ENCODE measurements at regions not wholly inside any gene's neighbourhood (a gene's known extent, or its start where the extent isn't known, plus 50 kb on each side); places are given as distances from the start of the nearest gene placed in this dataset.

DNA sequence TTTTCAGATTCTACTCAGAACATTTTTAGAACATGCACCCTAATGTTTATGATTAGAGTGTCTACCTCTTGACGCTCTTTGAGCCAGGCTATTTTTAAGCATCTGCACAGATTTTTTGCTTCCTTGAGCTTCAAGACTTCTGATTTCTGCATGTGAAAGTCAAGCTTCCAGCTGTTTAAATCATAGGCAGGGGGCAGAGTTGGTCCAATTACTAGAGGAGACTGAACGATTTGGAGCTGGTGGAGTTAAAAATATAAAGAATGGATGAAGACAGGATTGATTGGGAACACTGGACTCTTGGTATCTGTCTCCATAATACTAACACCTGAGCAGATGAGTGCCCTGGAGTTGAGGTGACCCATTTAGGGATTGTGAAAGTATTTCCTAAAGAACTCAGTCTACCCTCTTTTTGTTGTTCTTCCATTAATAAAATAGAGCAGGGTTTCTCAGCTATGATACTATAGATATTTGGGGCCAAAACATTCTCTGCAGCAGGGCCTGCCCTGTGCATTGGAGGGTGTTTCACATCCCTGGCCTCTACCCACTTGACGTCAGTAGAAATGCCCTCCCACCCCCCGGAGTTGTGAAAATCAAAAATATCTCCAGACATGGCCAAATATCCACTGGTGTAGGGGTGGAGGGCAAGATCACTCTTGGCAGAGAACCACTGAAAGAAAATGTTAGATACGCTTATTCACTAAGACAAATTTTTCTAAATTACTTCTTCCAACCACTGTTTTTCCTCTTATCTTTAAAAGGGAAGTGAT lies 160.1 kb downstream of the COG6 start:
- Histone ChIP-seq H3K27me3 (ENCODE audit: insufficient read depth, insufficient read length) (no peaks in the 10 kb centered on the region), H3K4me1 (ENCODE audit: insufficient read depth, insufficient read length) (no peaks in the 10 kb centered on the region), H3K36me3 (ENCODE audit: insufficient read depth, insufficient read length, low read length) (no peaks in the 10 kb centered on the region), H3K9ac (ENCODE audit: insufficient read length, low read depth) (no peak overlapping the region), H3K4me3 (ENCODE audit: insufficient read length, low read depth) (no peak overlapping the region), H3K9me3 (ENCODE audit: insufficient read depth, low read length) (no peaks in the 10 kb centered on the region)
- no peak for TF ChIP-seq SUZ12 (IDR thresholded peaks at IDR 0.05; ENCODE audit: extremely low read depth, insufficient read depth, insufficient read length)
- no peak for TF ChIP-seq ZNF274 (IDR thresholded peaks at IDR 0.05; ENCODE audit: low read depth, low read length)
- TF ChIP-seq YY1 (IDR thresholded peaks at IDR 0.05; ENCODE audit: insufficient read depth, insufficient read length): no peak
- no peak for DNase-seq (ENCODE audit: low read depth, low spot score)

- DNase-seq (ENCODE audit: low read depth, low spot score): no peak
These were observed 161.5 kb downstream of the COG6 start for GRCh38 chr13:39816936-39817335.

GRCh38 chr13:39818953-39819352 lies 163.5 kb downstream of the COG6 start:
- TF ChIP-seq YY1 (IDR thresholded peaks at IDR 0.05; ENCODE audit: insufficient read depth, insufficient read length): no peak
- no peak for TF ChIP-seq ZNF274 (IDR thresholded peaks at IDR 0.05; ENCODE audit: low read depth, low read length)
- no peak for TF ChIP-seq SUZ12 (IDR thresholded peaks at IDR 0.05; ENCODE audit: extremely low read depth, insufficient read depth, insufficient read length)
- no peaks in the 10 kb centered on the region for H3K36me3 ChIP-seq (ENCODE audit: insufficient read depth, insufficient read length, low read length)
- DNase-seq (ENCODE audit: low read depth, low spot score): no peak
- H3K4me1 ChIP-seq (ENCODE audit: insufficient read depth, insufficient read length): no peaks in the 10 kb centered on the region
- no peak overlapping the region for H3K9ac ChIP-seq (ENCODE audit: insufficient read length, low read depth)
- H3K4me3 ChIP-seq (ENCODE audit: insufficient read length, low read depth): no peak overlapping the region
- no peaks in the 10 kb centered on the region for H3K9me3 ChIP-seq (ENCODE audit: insufficient read depth, low read length)
- H3K27me3 ChIP-seq (ENCODE audit: insufficient read depth, insufficient read length): no peaks in the 10 kb centered on the region

More at GRCh38 chr13:39816936-39817335, 161.5 kb downstream of the COG6 start:
- TF ChIP-seq YY1 (IDR thresholded peaks at IDR 0.05; ENCODE audit: insufficient read depth, insufficient read length) (no peak), ZNF274 (IDR thresholded peaks at IDR 0.05; ENCODE audit: low read depth, low read length) (no peak), SUZ12 (IDR thresholded peaks at IDR 0.05; ENCODE audit: extremely low read depth, insufficient read depth, insufficient read length) (no peak)
- no peaks in the 10 kb centered on the region for H3K27me3 ChIP-seq (ENCODE audit: insufficient read depth, insufficient read length)
- no peak overlapping the region for H3K9ac ChIP-seq (ENCODE audit: insufficient read length, low read depth)
- no peaks in the 10 kb centered on the region for H3K36me3 ChIP-seq (ENCODE audit: insufficient read depth, insufficient read length, low read length)
- H3K9me3 ChIP-seq (ENCODE audit: insufficient read depth, low read length): no peaks in the 10 kb centered on the region
- no peak overlapping the region for H3K4me3 ChIP-seq (ENCODE audit: insufficient read length, low read depth)
- no peaks in the 10 kb centered on the region for H3K4me1 ChIP-seq (ENCODE audit: insufficient read depth, insufficient read length)

DNA sequence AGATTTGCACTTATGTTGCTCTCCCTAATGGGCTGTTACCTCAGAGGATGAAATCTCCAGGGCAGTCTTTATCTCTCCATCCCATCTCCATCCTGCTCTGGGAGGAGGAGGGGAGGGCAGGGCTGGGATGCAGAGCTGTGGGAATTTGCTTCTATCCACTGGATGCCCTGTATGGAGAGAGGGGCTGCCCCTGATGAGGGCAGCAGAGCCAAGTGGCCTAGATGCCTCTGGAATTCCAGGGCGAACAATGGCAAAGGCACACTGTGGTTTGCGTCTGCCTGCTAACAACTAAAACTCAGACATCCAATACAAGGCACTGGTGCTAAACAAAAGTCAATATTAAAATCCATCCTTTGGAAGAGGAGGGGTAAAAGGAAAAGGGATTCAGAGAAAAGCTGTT lies 165.1 kb downstream of the COG6 start:
- Histone ChIP-seq H3K4me3 (ENCODE audit: insufficient read length, low read depth) (no peak overlapping the region), H3K4me1 (ENCODE audit: insufficient read depth, insufficient read length) (no peaks in the 10 kb centered on the region), H3K9ac (ENCODE audit: insufficient read length, low read depth) (no peak overlapping the region), H3K36me3 (ENCODE audit: insufficient read depth, insufficient read length, low read length) (no peaks in the 10 kb centered on the region), H3K9me3 (ENCODE audit: insufficient read depth, low read length) (no peaks in the 10 kb centered on the region), H3K27me3 (ENCODE audit: insufficient read depth, insufficient read length) (no peaks in the 10 kb centered on the region)
- no peak for DNase-seq (ENCODE audit: low read depth, low spot score)
- no peak for TF ChIP-seq SUZ12 (IDR thresholded peaks at IDR 0.05; ENCODE audit: extremely low read depth, insufficient read depth, insufficient read length)
- no peak for TF ChIP-seq YY1 (IDR thresholded peaks at IDR 0.05; ENCODE audit: insufficient read depth, insufficient read length)
- no peak for TF ChIP-seq ZNF274 (IDR thresholded peaks at IDR 0.05; ENCODE audit: low read depth, low read length)

GRCh38 chr13:39821977-39822376 lies 166.5 kb downstream of the COG6 start:
- Histone ChIP-seq H3K4me1 (ENCODE audit: insufficient read depth, insufficient read length) (no peaks in the 10 kb centered on the region), H3K36me3 (ENCODE audit: insufficient read depth, insufficient read length, low read length) (no peaks in the 10 kb centered on the region), H3K9me3 (ENCODE audit: insufficient read depth, low read length) (no peaks in the 10 kb centered on the region), H3K9ac (ENCODE audit: insufficient read length, low read depth) (no peak overlapping the region), H3K4me3 (ENCODE audit: insufficient read length, low read depth) (no peak overlapping the region), H3K27me3 (ENCODE audit: insufficient read depth, insufficient read length) (no peaks in the 10 kb centered on the region)
- no peak for DNase-seq (ENCODE audit: low read depth, low spot score)
- no peak for TF ChIP-seq ZNF274 (IDR thresholded peaks at IDR 0.05; ENCODE audit: low read depth, low read length)
- no peak for TF ChIP-seq YY1 (IDR thresholded peaks at IDR 0.05; ENCODE audit: insufficient read depth, insufficient read length)
- TF ChIP-seq SUZ12 (IDR thresholded peaks at IDR 0.05; ENCODE audit: extremely low read depth, insufficient read depth, insufficient read length): no peak

DNA sequence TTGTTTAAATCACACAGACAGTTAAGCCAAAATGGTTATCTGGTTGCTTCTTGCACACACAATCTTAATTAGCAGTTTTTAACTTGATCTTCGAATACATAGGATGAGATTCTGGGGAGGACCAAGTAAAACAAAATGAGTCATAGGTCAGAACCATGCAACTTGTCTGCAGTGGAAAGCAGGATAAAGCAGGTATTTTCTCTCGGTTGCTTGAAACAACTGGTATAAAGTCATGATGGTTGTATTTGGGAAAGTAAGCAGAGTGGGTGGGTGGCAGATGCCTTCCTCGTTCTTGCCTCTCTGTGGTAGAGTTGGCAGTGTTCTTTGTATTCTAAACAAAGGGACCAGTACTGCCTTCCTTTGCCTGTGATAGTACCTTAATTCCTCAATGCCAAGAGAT lies 167.0 kb downstream of the COG6 start:
- Histone ChIP-seq H3K9me3 (ENCODE audit: insufficient read depth, low read length) (no peaks in the 10 kb centered on the region), H3K36me3 (ENCODE audit: insufficient read depth, insufficient read length, low read length) (no peaks in the 10 kb centered on the region), H3K27me3 (ENCODE audit: insufficient read depth, insufficient read length) (no peaks in the 10 kb centered on the region), H3K4me3 (ENCODE audit: insufficient read length, low read depth) (no peak overlapping the region), H3K4me1 (ENCODE audit: insufficient read depth, insufficient read length) (no peaks in the 10 kb centered on the region), H3K9ac (ENCODE audit: insufficient read length, low read depth) (no peak overlapping the region)
- no peak for DNase-seq (ENCODE audit: low read depth, low spot score)
- TF ChIP-seq ZNF274 (IDR thresholded peaks at IDR 0.05; ENCODE audit: low read depth, low read length) (no peak), SUZ12 (IDR thresholded peaks at IDR 0.05; ENCODE audit: extremely low read depth, insufficient read depth, insufficient read length) (no peak), YY1 (IDR thresholded peaks at IDR 0.05; ENCODE audit: insufficient read depth, insufficient read length) (no peak)

- Histone ChIP-seq H3K27me3 (ENCODE audit: insufficient read depth, insufficient read length) (no peaks in the 10 kb centered on the region), H3K36me3 (ENCODE audit: insufficient read depth, insufficient read length, low read length) (no peaks in the 10 kb centered on the region), H3K4me1 (ENCODE audit: insufficient read depth, insufficient read length) (no peaks in the 10 kb centered on the region), H3K9me3 (ENCODE audit: insufficient read depth, low read length) (no peaks in the 10 kb centered on the region), H3K9ac (ENCODE audit: insufficient read length, low read depth) (no peak overlapping the region), H3K4me3 (ENCODE audit: insufficient read length, low read depth) (no peak overlapping the region)
- no peak for DNase-seq (ENCODE audit: low read depth, low spot score)
- TF ChIP-seq SUZ12 (IDR thresholded peaks at IDR 0.05; ENCODE audit: extremely low read depth, insufficient read depth, insufficient read length) (no peak), YY1 (IDR thresholded peaks at IDR 0.05; ENCODE audit: insufficient read depth, insufficient read length) (no peak), ZNF274 (IDR thresholded peaks at IDR 0.05; ENCODE audit: low read depth, low read length) (no peak)
These were observed 167.7 kb downstream of the COG6 start for GRCh38 chr13:39823063-39823713.
